Tibial nerve (tissue), 4 donors: ENCODE measurements at regions not wholly inside any gene's neighbourhood (a gene's known extent, or its start where the extent isn't known, plus 50 kb on each side); places are given as distances from the start of the nearest gene placed in this dataset. TPM values are rescaled to one million over a fixed set of nuclear protein-coding genes. Genes with fewer than 3 reads are reported as not detected.

ENCODE experiments used
- DNase-seq, 2 donors: peaks; one replicate each; pipeline ENCODE4 v3.0.0-alpha.2; 2019; ENCODE audit warnings: low spot score in 2 of 2
- H3K27ac ChIP-seq, 4 donors: fragments of 200-600 bp; sonication (generic) in 3 of 4; one replicate each; pipeline ENCODE4 v1.5.1; 2017 to 2019; ENCODE audit warnings: mild to moderate bottlenecking in 1 of 4
- H3K27me3 ChIP-seq, 2 donors: fragments of 200-600 bp; sonication (generic) in 1 of 2; one replicate each; pipeline versions ENCODE4 v1.5.1 to v1.6.0; 2017 to 2019
- H3K36me3 ChIP-seq, 3 donors: fragments of 200-600 bp; sonication (generic); one replicate each; pipeline ENCODE4 v1.5.1; 2018 to 2019
- H3K4me1 ChIP-seq, 4 donors: fragments of 200-600 bp; sonication (generic) in 3 of 4; one replicate each; pipeline ENCODE4 v1.5.1; 2017 to 2019
- H3K4me3 ChIP-seq, 4 donors: fragments of 200-600 bp; sonication (generic) in 3 of 4; one replicate each; pipeline ENCODE4 v1.5.1; 2017 to 2019; ENCODE audit warnings: mild to moderate bottlenecking in 1 of 4, moderate library complexity in 1 of 4
- H3K9me3 ChIP-seq, 4 donors: fragments of 200-600 bp; sonication (generic) in 3 of 4; one replicate each; pipeline ENCODE4 v1.5.1; 2017 to 2019
- CTCF ChIP-seq, 5 experiments: fragments of 200-600 bp in 3 of 5; fragments of 450-650 bp in 2 of 5; sonication (generic) in 3 of 5; IDR thresholded peaks; one replicate each; pipeline ENCODE4 v1.5.1; 2016 to 2019; ENCODE audit warnings: antibody characterized with exemption in 5 of 5, mild to moderate bottlenecking in 3 of 5, moderate library complexity in 2 of 5
- EP300 ChIP-seq, 2 donors: sonication (generic); formaldehyde crosslinking; IDR thresholded peaks; one replicate each; pipeline ENCODE4 v1.6.1; 2017; ENCODE audit warnings: antibody characterized with exemption in 2 of 2, mild to moderate bottlenecking in 1 of 2
- POLR2A ChIP-seq, 2 donors: fragments of 450-650 bp; IDR thresholded peaks; one replicate each; pipeline ENCODE4 v1.6.1; 2017; ENCODE audit warnings: antibody characterized with exemption in 2 of 2, mild to moderate bottlenecking in 2 of 2, moderate library complexity in 2 of 2
- WGBS, 2 donors: methylation state at CpG; one replicate each; pipeline ENCODE4 v1.1.5; 2018; 5-methylcytosine and 5-hydroxymethylcytosine counted together
- small RNA-seq: library from RNA; depleted of rRNA; stranded (forward); fragments of <200 nt; gene quantifications from one replicate; pipeline ENCODE3, GENCODE V24; 2016

- Histone ChIP-seq H3K9me3 (no peaks in the 10 kb centered on the region), H3K36me3 (no peaks in the 10 kb centered on the region), H3K27ac (no peak overlapping the region), H3K27me3 (no peaks in the 10 kb centered on the region), H3K4me1 (peaks cover 0 to 5% (median 0%) of the 10 kb centered on the region in 4 donors), H3K4me3 (no peak overlapping the region)
- DNase-seq: no peak
- 57 to 61% methylated on average over 2 of the region's 2 CpGs for WGBS, 2 donors
- TF ChIP-seq POLR2A (IDR thresholded peaks at IDR 0.05): no peak
- no peak for TF ChIP-seq EP300 (IDR thresholded peaks at IDR 0.05)
- no peak for TF ChIP-seq CTCF (IDR thresholded peaks at IDR 0.05)
These were observed 50.5 kb upstream of the CDH11 start for GRCh38 chr16:65172356-65172755.

Small RNA genes in the stretch of these regions (small RNA-seq; reads per million reads assigned to genes)
- not detected for gene AC025281.1
- not detected for gene RNA5SP428
